HG03064 (cell line): ENCODE measurements at regions not wholly inside any gene's neighbourhood (a gene's known extent, or its start where the extent isn't known, plus 50 kb on each side); places are given as distances from the start of the nearest gene placed in this dataset.
"Not testable (repeated sequence)": the region's sequence is repeated elsewhere in the genome, so short reads cannot be mapped to it uniquely, and the experiment has no call there.

ENCODE experiments used
- ATAC-seq: cut with Tn5 transposase; IDR thresholded peaks from one replicate; pipeline ENCODE4 v1.9.1; 2021; ENCODE audit warnings: low read depth; ENCODE audit not compliant: unreplicated experiment

- no peak for ATAC-seq
These were observed 152.3 kb upstream of the DAAM1 start for GRCh38 chr14:59036134-59036533.

DNA sequence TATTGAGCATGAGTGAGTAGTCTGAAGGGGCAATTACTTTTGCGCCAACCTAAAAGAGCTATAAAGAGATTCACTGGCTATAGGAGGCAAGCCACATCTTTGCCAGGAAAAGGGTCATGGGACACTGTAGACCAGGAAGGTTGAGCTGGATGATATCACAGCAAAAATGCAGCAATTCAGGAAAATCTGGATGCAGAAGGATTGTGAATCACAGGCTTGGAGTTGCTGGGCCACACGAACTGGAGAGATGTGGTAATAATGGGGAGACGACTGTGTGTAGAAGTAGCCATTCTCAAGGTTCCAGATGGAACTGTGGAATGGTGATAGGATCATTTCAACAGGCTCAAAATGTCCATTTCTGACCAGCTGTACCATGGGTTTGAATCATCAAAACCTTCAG is 151.4 kb upstream of the DAAM1 start:
- ATAC-seq = no peak

GRCh38 chr14:59037620-59038019 is 150.8 kb upstream of the DAAM1 start:
- no peak for ATAC-seq

- ATAC-seq = no peak
These were observed 149.7 kb upstream of the DAAM1 start for GRCh38 chr14:59038746-59039145.

- no peak for ATAC-seq
These were observed 147.2 kb upstream of the DAAM1 start for GRCh38 chr14:59041308-59041707.

DNA sequence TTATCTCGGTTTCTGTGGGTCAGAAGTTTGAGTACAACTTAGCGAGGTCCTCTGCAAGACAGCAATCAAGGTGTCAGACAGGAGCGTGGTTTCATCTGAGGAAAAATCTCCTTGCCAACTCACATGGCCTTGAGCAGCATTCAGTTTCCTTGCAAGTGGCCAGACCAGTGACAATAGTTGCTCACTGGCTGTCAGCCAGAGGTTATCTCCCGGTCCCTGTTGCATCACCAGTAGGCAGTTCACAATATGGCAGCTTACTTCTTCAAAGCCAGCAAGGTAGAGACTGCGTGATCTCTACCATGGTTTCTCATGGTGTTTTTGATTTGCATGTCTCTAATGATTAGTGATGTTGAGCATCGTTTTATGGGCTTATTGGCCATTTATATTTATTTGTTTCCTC is 143.8 kb upstream of the DAAM1 start:
- no peak for ATAC-seq

DNA sequence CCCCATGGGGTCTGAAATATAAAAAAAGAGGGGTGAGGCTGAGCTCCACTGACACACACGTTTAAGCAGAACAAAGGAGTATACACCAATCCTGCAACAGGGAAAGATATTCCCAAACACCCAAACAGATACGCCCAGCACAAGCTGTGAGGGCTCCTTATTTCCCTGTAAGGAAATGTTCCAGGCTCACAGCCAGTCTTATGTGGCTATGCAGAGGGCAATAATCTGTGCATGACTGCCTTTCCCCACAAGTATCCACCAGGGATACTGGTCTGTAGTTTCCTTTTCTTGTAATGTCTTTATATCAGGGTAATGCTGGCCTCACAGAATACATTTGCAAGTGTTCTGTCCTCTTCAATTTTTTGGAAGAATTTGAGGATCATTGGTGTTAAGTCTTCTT is 141.7 kb upstream of the DAAM1 start:
- no peak for ATAC-seq

DNA sequence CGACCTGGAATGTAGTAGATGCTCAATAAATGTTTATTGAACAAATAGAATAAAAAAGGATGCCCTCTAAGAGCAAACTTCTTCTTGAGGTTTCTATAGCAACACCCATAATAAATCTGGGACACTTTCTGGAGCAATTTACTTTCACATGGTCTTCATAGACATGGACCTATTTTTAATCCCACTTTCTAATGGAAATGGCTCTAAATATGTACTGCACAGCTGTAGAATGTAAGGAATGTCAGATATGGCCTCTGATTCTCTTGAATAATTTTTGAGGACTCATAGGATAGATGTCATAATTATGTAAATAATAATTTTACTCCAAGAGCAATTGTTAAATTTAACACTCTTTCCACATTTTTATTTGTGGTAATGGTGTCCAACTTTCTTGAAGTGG is 133.5 kb upstream of the DAAM1 start:
- ATAC-seq = no peak

- no peak for ATAC-seq
These were observed 132.9 kb upstream of the DAAM1 start for GRCh38 chr14:59055439-59056045.

GRCh38 chr14:59057551-59057950 is 130.9 kb upstream of the DAAM1 start:
- no peak for ATAC-seq

GRCh38 chr14:59058776-59059175 is 129.7 kb upstream of the DAAM1 start:
- not testable (repeated sequence) for ATAC-seq

DNA sequence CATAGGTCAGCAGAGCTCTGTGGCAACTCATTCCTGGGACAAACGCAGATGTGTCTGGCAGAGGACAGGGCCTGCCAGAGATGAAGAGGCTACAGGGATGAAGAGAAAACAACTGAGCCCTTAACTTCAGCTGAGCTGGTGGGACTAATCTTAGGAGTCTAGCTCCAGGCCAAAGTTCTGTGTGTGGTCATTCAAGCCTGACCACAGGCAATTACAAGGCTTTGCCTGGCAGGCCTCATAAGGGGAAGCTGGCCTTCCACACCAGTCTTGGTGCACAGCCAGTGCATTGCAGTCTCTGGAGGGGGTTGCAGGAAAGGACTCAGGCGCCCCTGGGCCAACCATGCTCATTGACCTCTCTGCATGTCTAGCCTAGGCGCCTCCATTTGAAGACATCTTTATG is 127.6 kb upstream of the DAAM1 start:
- ATAC-seq = no peak

DNA sequence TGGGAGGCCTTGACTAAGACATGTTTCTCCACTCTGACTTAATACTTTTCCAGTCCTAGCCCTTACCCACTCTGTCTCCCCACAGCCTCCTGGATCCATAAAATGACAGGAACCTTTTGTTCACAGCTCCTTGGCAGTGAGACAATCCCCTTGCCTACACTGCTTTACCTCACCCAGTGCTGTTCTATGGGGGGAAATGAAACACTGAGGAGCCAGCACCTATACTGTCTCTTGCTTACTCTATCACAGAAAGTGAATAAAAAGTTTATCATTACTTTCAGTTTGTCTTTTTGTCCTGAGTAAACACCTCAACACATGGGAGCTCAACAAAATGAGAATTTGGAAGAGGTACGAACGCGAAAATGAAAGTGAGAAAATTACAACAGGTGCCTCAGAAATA is 127.2 kb upstream of the DAAM1 start:
- ATAC-seq = no peak

- no peak for ATAC-seq
These were observed 125.2 kb upstream of the DAAM1 start for GRCh38 chr14:59063259-59063658.

GRCh38 chr14:59067127-59067894 is 121.2 kb upstream of the DAAM1 start:
- no peak for ATAC-seq

DNA sequence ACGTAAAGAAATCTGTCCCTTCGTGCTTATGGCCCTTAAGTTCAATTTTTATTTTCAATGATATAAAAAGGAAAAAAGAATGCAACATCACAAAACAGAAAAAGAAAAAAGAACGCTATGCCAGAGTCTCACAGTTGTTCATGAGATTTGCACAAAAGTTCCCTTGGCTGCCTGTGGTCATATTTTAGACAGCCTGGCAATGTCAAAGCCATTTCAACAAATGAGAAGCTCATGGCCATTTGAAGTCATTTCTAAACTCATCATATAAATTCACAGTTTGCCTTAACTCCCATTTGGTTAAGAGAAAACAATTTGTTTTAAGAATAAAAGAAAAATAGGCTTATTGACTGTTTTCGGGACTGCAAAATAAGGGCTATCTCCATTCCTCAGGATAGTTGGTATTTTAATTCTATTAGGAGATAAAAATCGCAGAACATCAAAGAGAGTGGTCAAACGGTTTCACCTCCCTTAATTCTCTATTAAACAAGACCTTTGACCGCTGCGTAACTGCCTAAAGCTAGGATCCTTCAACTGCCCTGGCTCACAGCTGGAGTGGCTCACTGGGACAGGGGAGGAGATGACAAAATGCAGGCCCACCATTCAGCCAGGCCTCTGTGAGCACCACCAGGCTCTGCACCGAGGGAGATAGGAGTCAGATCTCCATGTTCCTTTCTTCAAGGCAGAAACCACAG is 119.2 kb upstream of the DAAM1 start:
- ATAC-seq = no peak

- no peak for ATAC-seq
These were observed 113.0 kb upstream of the DAAM1 start for GRCh38 chr14:59075506-59075905.

DNA sequence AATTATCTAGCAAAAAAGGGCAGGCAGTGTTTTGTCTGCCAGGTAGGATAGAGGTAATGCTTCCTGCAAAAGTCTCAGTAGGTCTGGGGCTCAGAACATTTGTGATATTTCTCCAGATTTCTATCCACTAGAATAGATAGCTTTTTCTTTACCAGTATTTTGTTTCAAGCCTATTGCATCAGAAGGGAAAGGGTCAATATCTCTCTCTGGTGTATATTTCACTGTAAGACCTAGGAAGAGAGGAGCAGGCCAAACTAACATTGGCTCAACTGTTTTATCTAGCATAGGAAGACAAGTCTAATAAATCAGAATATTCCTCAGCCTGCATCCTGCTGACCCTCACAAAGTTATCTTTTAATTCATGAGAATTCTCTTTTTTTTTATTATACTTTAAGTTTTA is 106.7 kb upstream of the DAAM1 start:
- ATAC-seq = no peak

- no peak for ATAC-seq
These were observed 103.2 kb upstream of the DAAM1 start for GRCh38 chr14:59085207-59085739.

DNA sequence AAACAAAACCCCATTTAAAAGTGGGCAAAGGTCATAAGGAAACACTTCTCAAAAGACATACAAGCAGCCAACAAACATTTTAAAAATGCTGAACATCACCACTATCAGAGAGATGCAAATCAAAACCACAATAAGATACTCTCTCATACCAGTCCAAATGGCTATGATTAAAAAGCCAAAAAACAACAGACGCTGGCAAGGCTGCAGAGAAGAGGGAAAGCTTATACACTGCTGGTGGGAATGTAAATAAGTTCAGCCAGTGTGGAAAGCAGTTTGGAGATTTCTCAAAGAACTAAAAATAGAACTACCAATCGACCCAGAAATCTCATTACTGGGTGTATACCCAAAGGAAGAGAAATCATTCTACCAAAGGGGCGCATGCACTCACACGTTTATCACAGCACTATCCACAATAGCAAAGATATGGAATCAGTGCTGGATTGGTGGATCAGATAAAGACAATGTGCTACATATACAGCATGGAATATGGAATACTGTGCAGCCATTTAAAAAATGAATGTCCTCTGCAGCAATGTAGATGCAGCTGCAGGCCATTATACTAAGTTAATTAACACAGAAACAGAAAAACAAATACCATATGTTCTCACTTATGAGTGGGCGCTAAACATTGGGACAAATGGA is 102.1 kb upstream of the DAAM1 start:
- no peak for ATAC-seq

DNA sequence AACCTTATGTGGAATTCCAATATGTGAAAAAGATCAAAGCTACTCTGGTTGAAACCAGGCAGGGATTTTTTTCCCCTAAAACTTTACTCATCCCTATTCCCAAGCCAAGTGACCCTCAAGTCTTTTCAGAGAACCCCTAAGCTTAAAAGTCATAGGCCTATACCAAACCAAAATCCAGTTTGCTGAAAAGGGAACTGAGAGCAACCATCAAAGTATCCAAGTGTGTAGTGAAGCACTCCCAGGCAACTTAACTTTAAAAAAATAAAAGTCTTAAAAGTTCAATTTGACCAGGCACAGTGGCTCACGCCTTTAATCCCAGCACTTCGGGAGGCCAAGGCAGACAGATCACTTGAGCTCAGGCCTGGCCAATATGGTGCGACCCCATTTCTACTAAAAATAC is 101.2 kb upstream of the DAAM1 start:
- ATAC-seq = no peak
